IPS DF 6.9 (cell line): ENCODE measurements at regions not wholly inside any gene's neighbourhood (a gene's known extent, or its start where the extent isn't known, plus 50 kb on each side); places are given as distances from the start of the nearest gene placed in this dataset.

Source experiments
- DNase-seq: peaks from one replicate; pipeline ENCODE4 v3.0.0-alpha.2; 2013; ENCODE audit warnings: low read depth, low spot score
- H3K27ac ChIP-seq: one replicate; pipeline ENCODE4 v1.5.1; 2013; ENCODE audit warnings: low read length, control low read depth
- H3K27me3 ChIP-seq: 2 replicates; pipeline ENCODE4 v1.6.1; 2013; ENCODE audit warnings: mild to moderate bottlenecking, low read length; ENCODE audit not compliant: control insufficient read depth, insufficient read depth
- H3K36me3 ChIP-seq: 2 replicates; pipeline ENCODE4 v1.6.1; 2013; ENCODE audit warnings: low read length; ENCODE audit not compliant: control insufficient read depth, insufficient read depth
- H3K4me1 ChIP-seq: 2 replicates; pipeline ENCODE4 v1.6.1; 2013; ENCODE audit warnings: low read length; ENCODE audit not compliant: control insufficient read depth, insufficient read depth
- H3K4me3 ChIP-seq: 2 replicates; pipeline ENCODE4 v1.5.1; 2013; ENCODE audit warnings: mild to moderate bottlenecking, low read length
- H3K9me3 ChIP-seq: 2 replicates; pipeline ENCODE4 v1.6.1; 2013; ENCODE audit warnings: low read length, inconsistent platforms; ENCODE audit not compliant: control insufficient read depth, insufficient read depth
- WGBS: extraction: QIAGEN DNeasy Blood & Tissue Kit; methylation state at CpG from one replicate; pipeline ENCODE4 v1.1.7; 2013; ENCODE audit warnings: mixed read lengths, missing lambda C conversion rate; ENCODE audit not compliant: insufficient read length, insufficient coverage; 5-methylcytosine and 5-hydroxymethylcytosine counted together

GRCh38 chr6:159510141-159510540 lies 182.9 kb downstream of the SOD2 start:
- Histone ChIP-seq H3K4me3 (no peak overlapping the region), H3K36me3 (no peaks in the 10 kb centered on the region), H3K27ac (no peak overlapping the region), H3K27me3 (no peaks in the 10 kb centered on the region), H3K9me3 (no peaks in the 10 kb centered on the region), H3K4me1 (no peaks in the 10 kb centered on the region)
- WGBS: no CpG with 5 or more reads among the region's 8 CpGs
- DNase-seq: no peak

GRCh38 chr6:159508931-159509330 lies 184.1 kb downstream of the SOD2 start:
- WGBS: no CpG with 5 or more reads among the region's 2 CpGs
- no peak for DNase-seq
- Histone ChIP-seq H3K9me3 (no peaks in the 10 kb centered on the region), H3K27me3 (no peaks in the 10 kb centered on the region), H3K36me3 (no peaks in the 10 kb centered on the region), H3K4me3 (no peak overlapping the region), H3K27ac (no peak overlapping the region), H3K4me1 (no peaks in the 10 kb centered on the region)

GRCh38 chr6:159506048-159506447 lies 187.0 kb downstream of the SOD2 start:
- Histone ChIP-seq H3K9me3 (no peaks in the 10 kb centered on the region), H3K36me3 (no peaks in the 10 kb centered on the region), H3K27me3 (no peaks in the 10 kb centered on the region), H3K27ac (no peak overlapping the region), H3K4me3 (no peak overlapping the region), H3K4me1 (no peaks in the 10 kb centered on the region)
- no CpG with 5 or more reads among the region's 4 CpGs for WGBS
- no peak for DNase-seq

GRCh38 chr6:159505140-159505922 lies 187.7 kb downstream of the SOD2 start:
- no peaks in the 10 kb centered on the region for H3K4me1 ChIP-seq
- no peaks in the 10 kb centered on the region for H3K36me3 ChIP-seq
- no peaks in the 10 kb centered on the region for H3K9me3 ChIP-seq
- WGBS: no CpG with 5 or more reads among the region's 19 CpGs
- H3K27ac ChIP-seq: no peak overlapping the region
- no peak for DNase-seq
- H3K27me3 ChIP-seq: no peaks in the 10 kb centered on the region
- H3K4me3 ChIP-seq: no peak overlapping the region

- DNase-seq: no peak
- Histone ChIP-seq H3K4me3 (no peak overlapping the region), H3K27ac (no peak overlapping the region), H3K4me1 (no peaks in the 10 kb centered on the region), H3K9me3 (no peaks in the 10 kb centered on the region), H3K27me3 (no peaks in the 10 kb centered on the region), H3K36me3 (no peaks in the 10 kb centered on the region)
Observed at GRCh38 chr6:159501558-159501957, 191.5 kb downstream of the SOD2 start.

GRCh38 chr6:159499034-159499433 lies 194.0 kb downstream of the SOD2 start:
- no peaks in the 10 kb centered on the region for H3K4me1 ChIP-seq
- H3K36me3 ChIP-seq: no peaks in the 10 kb centered on the region
- no peaks in the 10 kb centered on the region for H3K9me3 ChIP-seq
- no peak for DNase-seq
- H3K27ac ChIP-seq: no peak overlapping the region
- H3K4me3 ChIP-seq: no peak overlapping the region
- no peaks in the 10 kb centered on the region for H3K27me3 ChIP-seq
- WGBS: no CpG with 5 or more reads among the region's 3 CpGs

- WGBS: no CpG with 5 or more reads among the region's 5 CpGs
- no peak overlapping the region for H3K27ac ChIP-seq
- no peaks in the 10 kb centered on the region for H3K4me1 ChIP-seq
- no peak overlapping the region for H3K4me3 ChIP-seq
- no peaks in the 10 kb centered on the region for H3K27me3 ChIP-seq
- H3K9me3 ChIP-seq: no peaks in the 10 kb centered on the region
- no peaks in the 10 kb centered on the region for H3K36me3 ChIP-seq
- no peak for DNase-seq
Observed at GRCh38 chr6:159494586-159494972, 198.5 kb downstream of the SOD2 start.

- H3K4me3 ChIP-seq: no peak overlapping the region
- no CpG with 5 or more reads among the region's 5 CpGs for WGBS
Observed at GRCh38 chr6:159493898-159494585, 199.0 kb downstream of the SOD2 start.

GRCh38 chr6:159493231-159493897 lies 199.7 kb downstream of the SOD2 start:
- DNase-seq: no peak
- Histone ChIP-seq H3K9me3 (no peaks in the 10 kb centered on the region), H3K4me3 (no peak overlapping the region), H3K27me3 (no peaks in the 10 kb centered on the region), H3K4me1 (no peaks in the 10 kb centered on the region), H3K36me3 (no peaks in the 10 kb centered on the region), H3K27ac (no peak overlapping the region)
- no CpG with 5 or more reads among the region's 15 CpGs for WGBS

More at GRCh38 chr6:159493898-159494585, 199.0 kb downstream of the SOD2 start:
- Histone ChIP-seq H3K27me3 (no peaks in the 10 kb centered on the region), H3K36me3 (no peaks in the 10 kb centered on the region), H3K4me1 (no peaks in the 10 kb centered on the region), H3K27ac (no peak overlapping the region), H3K9me3 (no peaks in the 10 kb centered on the region)
- no peak for DNase-seq

GRCh38 chr6:159490298-159490937 lies 202.6 kb downstream of the SOD2 start:
- no peaks in the 10 kb centered on the region for H3K36me3 ChIP-seq
- no peaks in the 10 kb centered on the region for H3K9me3 ChIP-seq
- H3K27me3 ChIP-seq: no peaks in the 10 kb centered on the region
- DNase-seq: no peak
- no peak overlapping the region for H3K27ac ChIP-seq
- WGBS: no CpG with 5 or more reads among the region's 6 CpGs
- H3K4me1 ChIP-seq: no peaks in the 10 kb centered on the region
- H3K4me3 ChIP-seq: no peak overlapping the region
